GM12891 (cell line): ENCODE measurements at regions not wholly inside any gene's neighbourhood (a gene's known extent, or its start where the extent isn't known, plus 50 kb on each side); places are given as distances from the start of the nearest gene placed in this dataset.
A peak's percentile ranks its signal among the peaks of the same experiment; 100 is the strongest.
"Not testable (repeated sequence)": the region's sequence is repeated elsewhere in the genome, so short reads cannot be mapped to it uniquely, and the experiment has no call there.

Source experiments
- DNase-seq: peaks from one replicate; pipeline ENCODE4 v3.0.0; 2011; ENCODE audit warnings: low spot score; ENCODE audit not compliant: insufficient read length
- FAIRE-seq: peaks from 2 replicates; lab custom pipeline; 2011; peaks lifted over from hg19 to GRCh38; lab: Jason Lieb, UNC
- PAX5 ChIP-seq: IDR thresholded peaks from 2 replicates; pipeline ENCODE4 v1.6.1; 2011; ENCODE audit warnings: low read length, moderate library complexity, mild to moderate bottlenecking; ENCODE audit not compliant: insufficient read depth, severe bottlenecking
- POLR2A ChIP-seq: IDR thresholded peaks from 2 replicates; pipeline ENCODE4 v1.6.1; 2011; ENCODE audit warnings: low read depth, low read length, control low read depth
- POLR2AphosphoS5 ChIP-seq: IDR thresholded peaks from 2 replicates; pipeline ENCODE4 v1.6.1; 2011; ENCODE audit warnings: low read depth, low read length, control low read depth
- POU2F2 ChIP-seq: IDR thresholded peaks from 2 replicates; pipeline ENCODE4 v1.6.1; 2011; ENCODE audit warnings: low read depth, mild to moderate bottlenecking, control low read depth, low read length, moderate library complexity
- SPI1 ChIP-seq: IDR thresholded peaks from 2 replicates; pipeline ENCODE4 v1.6.1; 2011; ENCODE audit warnings: low read depth, low read length, control low read depth
- TAF1 ChIP-seq: IDR thresholded peaks from 2 replicates; pipeline ENCODE4 v1.6.1; 2011; ENCODE audit warnings: low read depth, low read length, control low read depth

- FAIRE-seq, DNase-seq: not testable (repeated sequence)
Measured at GRCh38 chr7:103244865-103245264, 52.4 kb upstream of the PMPCB start.

- no peak for FAIRE-seq
- DNase-seq, result no peak
- TF ChIP-seq TAF1 (no peak), PAX5 (no peak), SPI1 (no peak), POLR2A (no peak), POU2F2 (no peak), POLR2AphosphoS5 (no peak)
Measured at GRCh38 chr7:103240806-103241205, 56.4 kb upstream of the PMPCB start.

- not testable (repeated sequence) for DNase-seq, FAIRE-seq
Measured at GRCh38 chr7:103235824-103236223, 61.4 kb upstream of the PMPCB start.

GRCh38 chr7:103234877-103235276, 62.4 kb upstream of the PMPCB start:
- DNase-seq, FAIRE-seq: not testable (repeated sequence)

- FAIRE-seq, DNase-seq: not testable (repeated sequence)
Measured at GRCh38 chr7:103227787-103228186, 69.4 kb upstream of the PMPCB start.

- not testable (repeated sequence) for FAIRE-seq, DNase-seq
Measured at GRCh38 chr7:103225798-103226197, 71.4 kb upstream of the PMPCB start.

- TF ChIP-seq SPI1, result peak; percentile 92
- DNase-seq, FAIRE-seq: not testable (repeated sequence)
Measured at GRCh38 chr7:103223065-103223464, 74.2 kb upstream of the NAPEPLD start.

- not testable (repeated sequence) for FAIRE-seq, DNase-seq
Measured at GRCh38 chr7:103211049-103211448, 62.1 kb upstream of the NAPEPLD start.

- FAIRE-seq, DNase-seq: not testable (repeated sequence)
Measured at GRCh38 chr7:103199191-103199590, 50.3 kb upstream of the NAPEPLD start.
